ENCODE measurements at regions not wholly inside any gene's neighbourhood (a gene's known extent, or its start where the extent isn't known, plus 50 kb on each side); places are given as distances from the start of the nearest gene placed in this dataset.
A peak's percentile ranks its signal among the peaks of the same experiment; 100 is the strongest.

DNA sequence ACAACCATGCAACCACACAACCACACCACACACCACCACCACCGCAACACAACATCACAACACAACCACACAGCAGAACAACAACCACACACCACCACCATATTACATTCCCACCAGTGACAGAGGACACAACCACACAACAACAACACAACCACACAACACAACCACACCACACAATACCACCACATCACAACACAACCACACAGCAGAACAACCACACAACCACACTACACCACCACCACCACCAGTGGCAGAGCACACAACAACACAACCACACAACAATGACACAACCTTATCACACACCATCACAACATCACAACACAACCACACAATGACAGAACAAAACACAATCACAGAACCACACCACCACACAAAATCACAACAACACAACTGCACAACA lies 313.0 kb upstream of the MYT1L start:
- no peak for DNase-seq
- no peaks in the 10 kb centered on the region for H3K36me3 ChIP-seq
- H3K9me3 ChIP-seq, result no peaks in the 10 kb centered on the region
- H3K27me3 ChIP-seq, result peaks cover 0 to 10% (median 0%) of the 10 kb centered on the region in 3 donors
- TF ChIP-seq EP300 (IDR thresholded peaks at IDR 0.05), result no peak
- TF ChIP-seq, protein P1, sequence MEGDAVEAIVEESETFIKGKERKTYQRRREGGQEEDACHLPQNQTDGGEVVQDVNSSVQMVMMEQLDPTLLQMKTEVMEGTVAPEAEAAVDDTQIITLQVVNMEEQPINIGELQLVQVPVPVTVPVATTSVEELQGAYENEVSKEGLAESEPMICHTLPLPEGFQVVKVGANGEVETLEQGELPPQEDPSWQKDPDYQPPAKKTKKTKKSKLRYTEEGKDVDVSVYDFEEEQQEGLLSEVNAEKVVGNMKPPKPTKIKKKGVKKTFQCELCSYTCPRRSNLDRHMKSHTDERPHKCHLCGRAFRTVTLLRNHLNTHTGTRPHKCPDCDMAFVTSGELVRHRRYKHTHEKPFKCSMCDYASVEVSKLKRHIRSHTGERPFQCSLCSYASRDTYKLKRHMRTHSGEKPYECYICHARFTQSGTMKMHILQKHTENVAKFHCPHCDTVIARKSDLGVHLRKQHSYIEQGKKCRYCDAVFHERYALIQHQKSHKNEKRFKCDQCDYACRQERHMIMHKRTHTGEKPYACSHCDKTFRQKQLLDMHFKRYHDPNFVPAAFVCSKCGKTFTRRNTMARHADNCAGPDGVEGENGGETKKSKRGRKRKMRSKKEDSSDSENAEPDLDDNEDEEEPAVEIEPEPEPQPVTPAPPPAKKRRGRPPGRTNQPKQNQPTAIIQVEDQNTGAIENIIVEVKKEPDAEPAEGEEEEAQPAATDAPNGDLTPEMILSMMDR (IDR thresholded peaks at IDR 0.05), result no peak
- no peak for TF ChIP-seq POLR2A (IDR thresholded peaks at IDR 0.05)
- TF ChIP-seq POLR2AphosphoS5 (IDR thresholded peaks at IDR 0.05), result no peak
- no peaks in the 10 kb centered on the region for H3K4me1 ChIP-seq
- intact Hi-C loops (cut with DNase I), result no loop called here
- no peak overlapping the region for H3K27ac ChIP-seq
- no peak overlapping the region for H3K4me3 ChIP-seq
- WGBS, 2 donors, result 94 to 97% methylated on average over 1 of the region's 1 CpG

DNA sequence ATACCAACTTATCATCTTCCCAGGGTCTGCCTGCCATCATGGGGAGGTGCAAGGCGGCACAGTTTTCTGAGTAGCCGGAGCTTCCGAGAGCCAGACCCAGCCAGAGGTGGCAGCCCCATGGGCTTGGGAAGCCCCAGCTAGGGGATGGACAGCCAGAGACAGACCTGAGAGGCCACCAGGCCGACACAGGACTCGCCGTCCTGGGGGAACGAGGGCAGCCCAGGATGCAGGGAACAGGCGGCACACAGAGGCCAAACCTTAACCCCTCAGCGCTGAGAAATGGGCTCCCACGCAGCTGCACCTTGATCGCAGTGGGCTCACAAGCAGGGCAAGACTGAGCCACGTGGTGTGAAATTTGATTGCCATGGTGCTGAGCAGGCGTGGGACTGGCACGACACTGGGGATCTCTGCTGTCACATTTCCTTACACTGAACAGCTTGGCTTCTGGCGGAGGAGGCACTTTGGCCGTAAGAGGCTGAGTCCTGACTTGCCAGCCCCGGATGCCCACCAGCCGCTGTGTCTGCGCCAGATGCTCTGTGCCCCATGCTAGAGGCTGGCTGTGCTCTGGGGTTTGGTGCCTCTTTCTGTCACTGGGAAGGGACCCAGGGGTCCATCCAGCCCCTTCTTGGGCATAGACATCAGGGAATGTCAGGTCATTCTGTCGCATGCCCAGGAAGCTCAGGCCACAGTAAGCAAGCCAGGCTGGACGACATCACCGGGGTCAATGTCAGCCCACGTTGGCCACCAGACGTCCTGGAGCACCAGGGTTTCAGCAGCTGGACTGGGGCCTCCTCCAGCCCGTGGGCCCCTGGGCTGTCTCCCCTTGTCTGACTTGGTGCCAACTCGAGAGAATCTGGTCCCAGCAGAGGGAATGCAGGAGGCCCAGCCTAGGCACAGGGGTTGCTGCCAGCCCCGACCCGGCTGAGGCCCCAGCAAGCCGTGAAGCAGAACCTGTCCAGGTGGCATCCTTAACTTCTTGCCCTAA lies 312.1 kb upstream of the MYT1L start:
- 90% methylated on average over 29 of the region's 29 CpGs for WGBS, 2 donors

DNA sequence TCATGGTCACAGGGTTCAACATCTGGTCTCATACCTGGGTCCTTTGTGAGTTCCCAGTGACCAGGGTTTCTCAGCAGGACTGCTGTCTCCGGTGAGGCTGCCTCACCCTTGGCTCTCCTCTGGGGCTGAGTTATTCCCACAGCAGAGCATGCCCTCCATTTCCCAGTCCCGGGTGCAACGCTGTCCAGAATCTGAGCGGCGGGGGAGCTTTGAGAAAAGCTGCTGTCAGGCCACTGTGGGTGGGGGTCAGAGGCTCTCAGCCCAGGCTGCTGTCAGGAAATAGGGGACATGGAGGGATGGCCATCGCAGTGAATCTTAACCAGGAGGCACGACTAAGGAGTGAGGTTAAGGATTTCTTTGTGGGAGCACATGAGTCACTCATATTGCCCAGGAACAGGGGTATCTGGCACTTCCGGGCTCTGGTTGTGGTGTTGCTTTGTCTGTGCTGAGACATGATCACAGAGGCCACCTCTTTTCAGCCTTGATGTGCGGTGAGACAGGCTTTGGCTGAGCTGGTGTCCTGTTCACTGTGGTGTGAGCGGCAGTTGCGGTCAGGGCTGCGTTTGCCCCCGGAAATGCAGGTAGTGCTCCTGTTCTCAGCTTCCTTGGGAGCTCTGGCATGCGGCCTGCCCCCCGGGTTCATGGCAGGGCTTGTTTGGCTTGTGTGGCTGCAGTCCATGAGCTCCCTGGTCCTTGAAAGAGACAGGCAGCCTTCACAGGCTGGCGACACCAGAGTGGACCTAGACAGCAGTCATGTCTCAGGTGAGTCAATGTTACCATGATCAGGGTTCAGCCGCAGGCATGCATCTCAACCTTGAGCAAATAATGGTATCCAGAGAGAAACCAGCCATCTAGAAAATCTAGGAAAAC lies 310.7 kb upstream of the MYT1L start:
- H3K36me3 ChIP-seq, result no peaks in the 10 kb centered on the region
- H3K9me3 ChIP-seq, result no peaks in the 10 kb centered on the region
- 78 to 82% methylated on average over 17 of the region's 17 CpGs for WGBS, 2 donors
- intact Hi-C loops (cut with DNase I), result no loop called here
- H3K27ac ChIP-seq, result no peak overlapping the region
- H3K4me1 ChIP-seq, result no peaks in the 10 kb centered on the region
- DNase-seq, result peak; percentile 45
- peaks cover 0 to 10% (median 0%) of the 10 kb centered on the region in 3 donors for H3K27me3 ChIP-seq
- TF ChIP-seq EP300 (IDR thresholded peaks at IDR 0.05), result no peak
- TF ChIP-seq POLR2AphosphoS5 (IDR thresholded peaks at IDR 0.05), result no peak
- TF ChIP-seq, protein P1 (IDR thresholded peaks at IDR 0.05), result no peak
- no peak for TF ChIP-seq POLR2A (IDR thresholded peaks at IDR 0.05)
- H3K4me3 ChIP-seq, result no peak overlapping the region

More for the DNA sequence above, 312.1 kb upstream of the MYT1L start:
- peak; percentile 54 for DNase-seq
- TF ChIP-seq POLR2AphosphoS5 (IDR thresholded peaks at IDR 0.05) (no peak), POLR2A (IDR thresholded peaks at IDR 0.05) (no peak), EP300 (IDR thresholded peaks at IDR 0.05) (no peak)
- TF ChIP-seq, protein P1 (IDR thresholded peaks at IDR 0.05), result no peak
- Histone ChIP-seq H3K4me1 (no peaks in the 10 kb centered on the region), H3K9me3 (no peaks in the 10 kb centered on the region), H3K27me3 (peaks cover 0 to 10% (median 0%) of the 10 kb centered on the region in 3 donors), H3K27ac (no peak overlapping the region), H3K36me3 (no peaks in the 10 kb centered on the region), H3K4me3 (no peak overlapping the region)
- intact Hi-C loops (cut with DNase I), result no loop called here

GRCh38 chr2:2640818-2641217 lies 309.7 kb upstream of the MYT1L start:
- Histone ChIP-seq H3K27ac (no peak overlapping the region), H3K27me3 (peaks cover 0 to 10% (median 0%) of the 10 kb centered on the region in 3 donors), H3K4me3 (no peak overlapping the region), H3K36me3 (no peaks in the 10 kb centered on the region), H3K4me1 (no peaks in the 10 kb centered on the region), H3K9me3 (no peaks in the 10 kb centered on the region)
- DNase-seq, result peak; percentile 26
- intact Hi-C loops (cut with DNase I), result no loop called here
- WGBS, 2 donors, result 31 to 49% methylated on average over 3 of the region's 3 CpGs
- TF ChIP-seq, protein P1 (IDR thresholded peaks at IDR 0.05), result no peak
- TF ChIP-seq EP300 (IDR thresholded peaks at IDR 0.05), result no peak
- no peak for TF ChIP-seq POLR2AphosphoS5 (IDR thresholded peaks at IDR 0.05)
- TF ChIP-seq POLR2A (IDR thresholded peaks at IDR 0.05), result no peak

All from sigmoid colon (tissue), 6 donors.